Uterus (tissue), 3 donors: ENCODE measurements at regions not wholly inside any gene's neighbourhood (a gene's known extent, or its start where the extent isn't known, plus 50 kb on each side); places are given as distances from the start of the nearest gene placed in this dataset.

ENCODE experiments used
- DNase-seq, 2 donors: peaks; one replicate each; pipeline ENCODE4 v3.0.0-alpha.2; 2019 to 2020
- H3K27ac ChIP-seq, 2 donors: fragments of 200-600 bp; sonication (generic); 1 replicate in 1 of 2; 2 replicates in 1 of 2; pipeline ENCODE4 v1.5.1; 2016 to 2018
- H3K27me3 ChIP-seq, 2 donors: fragments of 200-600 bp; sonication (generic); one replicate each; pipeline ENCODE4 v1.5.1; 2018 to 2019; ENCODE audit warnings: control low read depth in 1 of 2
- H3K36me3 ChIP-seq, 2 donors: fragments of 200-600 bp; sonication (generic); one replicate each; pipeline ENCODE4 v1.5.1; 2019; ENCODE audit warnings: control low read depth in 1 of 2
- H3K4me1 ChIP-seq, 2 donors: fragments of 200-600 bp; sonication (generic); one replicate each; pipeline ENCODE4 v1.5.1; 2018 to 2019; ENCODE audit warnings: control low read depth in 1 of 2
- H3K4me3 ChIP-seq, 2 donors: fragments of 200-600 bp; sonication (generic); 1 replicate in 1 of 2; 2 replicates in 1 of 2; pipeline ENCODE4 v1.5.1; 2018 to 2019; ENCODE audit warnings: mild to moderate bottlenecking in 1 of 2
- H3K9me3 ChIP-seq, 2 donors: fragments of 200-600 bp; sonication (generic); one replicate each; pipeline ENCODE4 v1.5.1; 2019; ENCODE audit warnings: control low read depth in 1 of 2
- CTCF ChIP-seq, 4 experiments: fragments of 200-600 bp in 2 of 4; fragments of 450-650 bp in 2 of 4; sonication (generic) in 2 of 4; IDR thresholded peaks; one replicate each; pipeline ENCODE4 v1.5.1; 2016 to 2019; ENCODE audit warnings: antibody characterized with exemption in 4 of 4, mild to moderate bottlenecking in 2 of 4, moderate library complexity in 1 of 4
- POLR2A ChIP-seq, 2 donors: fragments of 450-650 bp; IDR thresholded peaks; one replicate each; pipeline ENCODE4 v1.6.1; 2016; ENCODE audit warnings: antibody characterized with exemption in 2 of 2, mild to moderate bottlenecking in 1 of 2, moderate library complexity in 1 of 2
- intact Hi-C: fragments of 100-400 bp; cut with DNase I; formaldehyde crosslinking; loops from one replicate; pipeline ENCODE4 v1.15.1; 2023; ENCODE audit warnings: low total_unique reads
- donor health status: DM: yes; HTN: yes; CAD: no.

GRCh38 chr9:11141357-11141756 lies 528.6 kb upstream of the PTPRD start:
- no peaks in the 10 kb centered on the region for H3K36me3 ChIP-seq
- H3K4me3 ChIP-seq = no peak overlapping the region
- no peaks in the 10 kb centered on the region for H3K27me3 ChIP-seq
- DNase-seq = no peak
- H3K4me1 ChIP-seq = no peaks in the 10 kb centered on the region
- H3K27ac ChIP-seq = no peak overlapping the region
- no peak for TF ChIP-seq CTCF (IDR thresholded peaks at IDR 0.05)
- no peak for TF ChIP-seq POLR2A (IDR thresholded peaks at IDR 0.05)
- intact Hi-C loops = no loop called here
- H3K9me3 ChIP-seq = no peaks in the 10 kb centered on the region

GRCh38 chr9:11142965-11143738 lies 530.4 kb upstream of the PTPRD start:
- Histone ChIP-seq H3K36me3 (no peaks in the 10 kb centered on the region), H3K4me3 (no peak overlapping the region), H3K27ac (no peak overlapping the region), H3K27me3 (no peaks in the 10 kb centered on the region), H3K9me3 (no peaks in the 10 kb centered on the region), H3K4me1 (no peaks in the 10 kb centered on the region)
- intact Hi-C loops = no loop called here
- no peak for DNase-seq
- no peak for TF ChIP-seq POLR2A (IDR thresholded peaks at IDR 0.05)
- TF ChIP-seq CTCF (IDR thresholded peaks at IDR 0.05) = no peak

DNA sequence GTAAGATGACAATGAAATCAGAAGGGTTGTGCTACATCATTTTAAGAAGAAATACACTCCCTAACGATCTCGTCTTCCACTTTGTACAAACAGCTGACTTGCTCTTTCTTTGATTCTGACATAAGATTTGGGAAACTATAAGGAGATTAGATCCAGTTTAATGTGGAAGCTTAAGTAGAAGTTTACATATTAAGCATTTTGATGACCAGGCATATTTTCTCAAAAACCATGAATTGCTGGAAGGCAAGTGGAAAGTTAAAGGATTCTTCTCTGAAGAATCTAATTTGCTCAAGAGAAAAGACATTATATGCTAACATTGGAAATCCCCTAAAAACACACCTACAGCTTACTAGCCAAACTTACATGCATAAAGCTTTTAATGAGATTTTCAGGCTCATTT lies 531.9 kb upstream of the PTPRD start:
- intact Hi-C loops = no loop called here
- Histone ChIP-seq H3K9me3 (no peaks in the 10 kb centered on the region), H3K4me1 (no peaks in the 10 kb centered on the region), H3K36me3 (no peaks in the 10 kb centered on the region), H3K27ac (no peak overlapping the region), H3K4me3 (no peak overlapping the region), H3K27me3 (no peaks in the 10 kb centered on the region)
- DNase-seq = no peak
- TF ChIP-seq CTCF (IDR thresholded peaks at IDR 0.05) = no peak
- no peak for TF ChIP-seq POLR2A (IDR thresholded peaks at IDR 0.05)

- DNase-seq = no peak
- Histone ChIP-seq H3K4me3 (no peak overlapping the region), H3K27me3 (no peaks in the 10 kb centered on the region), H3K27ac (no peak overlapping the region), H3K4me1 (no peaks in the 10 kb centered on the region), H3K9me3 (no peaks in the 10 kb centered on the region), H3K36me3 (no peaks in the 10 kb centered on the region)
- TF ChIP-seq CTCF (IDR thresholded peaks at IDR 0.05) (no peak), POLR2A (IDR thresholded peaks at IDR 0.05) (no peak)
- intact Hi-C loops = no loop called here
Observed at GRCh38 chr9:11148189-11148588, 535.4 kb upstream of the PTPRD start.

GRCh38 chr9:11149065-11149464 lies 536.3 kb upstream of the PTPRD start:
- H3K4me1 ChIP-seq = no peaks in the 10 kb centered on the region
- H3K27me3 ChIP-seq = no peaks in the 10 kb centered on the region
- H3K4me3 ChIP-seq = no peak overlapping the region
- TF ChIP-seq POLR2A (IDR thresholded peaks at IDR 0.05) = no peak
- no peak for TF ChIP-seq CTCF (IDR thresholded peaks at IDR 0.05)
- H3K27ac ChIP-seq = no peak overlapping the region
- intact Hi-C loops = no loop called here
- no peak for DNase-seq
- H3K9me3 ChIP-seq = no peaks in the 10 kb centered on the region
- no peaks in the 10 kb centered on the region for H3K36me3 ChIP-seq
